SKM-1 (cell line): ENCODE measurements at regions not wholly inside any gene's neighbourhood (a gene's known extent, or its start where the extent isn't known, plus 50 kb on each side); places are given as distances from the start of the nearest gene placed in this dataset.

Experiments used
- DNase-seq: peaks from one replicate; lab custom pipeline; 2025; ENCODE audit not compliant: unreplicated experiment; lab: John Stamatoyannopoulos, UW

- no peak for DNase-seq
Measured at GRCh38 chr13:44019651-44020050, 139.9 kb downstream of the LACC1 start.

GRCh38 chr13:44021422-44021821, 141.7 kb downstream of the LACC1 start:
- DNase-seq: no peak

GRCh38 chr13:44022196-44022595, 142.5 kb downstream of the LACC1 start:
- DNase-seq: no peak

- no peak for DNase-seq
Measured at GRCh38 chr13:44024167-44024845, 144.6 kb downstream of the LACC1 start.

GRCh38 chr13:44024846-44025195, 145.1 kb downstream of the LACC1 start:
- DNase-seq: no peak

GRCh38 chr13:44026194-44026593, 146.5 kb downstream of the LACC1 start:
- no peak for DNase-seq

GRCh38 chr13:44028734-44029133, 149.0 kb downstream of the LACC1 start:
- no peak for DNase-seq

- no peak for DNase-seq
Measured at GRCh38 chr13:44030615-44031014, 150.9 kb downstream of the LACC1 start.

- no peak for DNase-seq
Measured at GRCh38 chr13:44031555-44031954, 151.9 kb downstream of the LACC1 start.

- DNase-seq: no peak
Measured at GRCh38 chr13:44032802-44033201, 153.1 kb downstream of the LACC1 start.

- no peak for DNase-seq
Measured at GRCh38 chr13:44035400-44035799, 155.7 kb downstream of the LACC1 start.

- no peak for DNase-seq
Measured at GRCh38 chr13:44040070-44040817, 160.5 kb downstream of the LACC1 start.

- no peak for DNase-seq
Measured at GRCh38 chr13:44040818-44041100, 161.1 kb downstream of the LACC1 start.

GRCh38 chr13:44044547-44045179, 165.0 kb downstream of the LACC1 start:
- DNase-seq: no peak

GRCh38 chr13:44045180-44045562, 165.5 kb downstream of the LACC1 start:
- DNase-seq: no peak

GRCh38 chr13:44046428-44046827, 166.7 kb downstream of the LACC1 start:
- DNase-seq: no peak

- no peak for DNase-seq
Measured at GRCh38 chr13:44048326-44048725, 168.6 kb downstream of the LACC1 start.

GRCh38 chr13:44049081-44049945, 169.6 kb downstream of the LACC1 start:
- peak; percentile 14 for DNase-seq

- DNase-seq: peak; percentile 32
Measured at GRCh38 chr13:44050450-44051063, 170.9 kb downstream of the LACC1 start.

- DNase-seq: no peak
Measured at GRCh38 chr13:44051405-44051804, 171.7 kb downstream of the LACC1 start.
